Activated CD4-positive, alpha-beta memory T cell treated with anti-CD3 and anti-CD28 coated beads for 36 hours (primary cell): ENCODE measurements at regions not wholly inside any gene's neighbourhood (a gene's known extent, or its start where the extent isn't known, plus 50 kb on each side); places are given as distances from the start of the nearest gene placed in this dataset.

Source experiments
- CTCF ChIA-PET: fragments of 350-600 bp; sonication (Branson Sonifier 250); formaldehyde crosslinking; loops from one replicate; lab custom pipeline; 2021; ENCODE audit warnings: antibody characterized with exemption, inconsistent platforms; lab: Charles Lee
- POLR2A ChIA-PET: fragments of 350-600 bp; sonication (Branson Sonifier 250); formaldehyde crosslinking; loops from one replicate; lab custom pipeline; 2021; ENCODE audit warnings: antibody characterized with exemption; lab: Charles Lee
- DNase-seq: peaks from one replicate; pipeline ENCODE4 v3.0.0-alpha.2; 2020
- H3K27ac Mint-ChIP-seq: one replicate; pipeline ENCODE4 v1.8.0; 2021; ENCODE audit warnings: mixed read lengths
- H3K27me3 Mint-ChIP-seq: one replicate; pipeline ENCODE4 v1.8.0; 2021; ENCODE audit warnings: mixed read lengths
- H3K36me3 Mint-ChIP-seq: one replicate; pipeline ENCODE4 v1.8.0; 2021; ENCODE audit warnings: mixed read lengths
- H3K4me1 Mint-ChIP-seq: one replicate; pipeline ENCODE4 v1.8.0; 2021; ENCODE audit warnings: low read depth, mixed read lengths
- H3K4me3 Mint-ChIP-seq: one replicate; pipeline ENCODE4 v1.8.0; 2021; ENCODE audit warnings: mild to moderate bottlenecking, mixed read lengths
- H3K9me3 Mint-ChIP-seq: one replicate; pipeline ENCODE4 v1.8.0; 2021; ENCODE audit warnings: mixed read lengths
- intact Hi-C: fragments of 100-400 bp; cut with micrococcal nuclease; formaldehyde crosslinking; loops from one replicate; pipeline ENCODE4 v1.15.1; 2023

DNA sequence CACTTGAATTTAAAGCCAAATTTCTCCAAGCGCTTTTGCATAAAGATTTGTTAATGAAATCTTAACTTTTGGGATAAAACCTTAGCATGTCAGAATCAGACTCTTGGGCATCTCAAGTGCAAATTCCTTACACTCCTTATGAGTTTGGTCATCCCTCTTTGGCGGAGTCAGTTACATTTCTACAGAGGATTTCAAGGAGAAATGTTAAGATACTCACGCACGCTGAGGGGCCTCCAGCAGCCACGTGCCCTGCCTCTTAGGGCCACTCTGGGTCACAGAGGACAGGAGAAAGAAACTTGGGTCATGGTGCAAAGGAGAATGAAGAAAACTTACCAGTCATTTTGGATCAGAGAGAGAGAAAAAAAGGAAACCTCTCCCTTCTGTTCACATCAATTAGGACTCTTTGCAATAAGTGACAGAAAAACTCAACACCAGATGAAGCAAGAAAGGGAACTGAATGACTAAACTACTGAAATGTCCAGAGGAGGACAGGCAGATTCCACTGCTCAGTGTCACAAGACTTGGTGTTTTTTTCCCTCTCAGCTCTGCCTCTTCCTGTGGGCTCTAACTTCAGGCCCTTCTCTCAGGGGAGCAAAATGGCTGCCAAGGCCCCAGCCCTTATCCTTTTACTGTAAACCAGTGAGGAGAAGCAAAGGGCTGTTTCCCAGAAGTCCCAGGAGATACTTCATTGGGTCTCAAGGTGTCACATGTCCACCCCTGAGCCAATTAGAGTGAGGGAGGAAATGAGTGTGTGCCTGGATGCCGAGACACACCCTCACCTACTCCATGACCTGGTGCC is 63.3 kb upstream of the NFIL3 start:
- DNase-seq: no peak
- POLR2A ChIA-PET: no interaction called here
- H3K27ac Mint-ChIP-seq: no peak overlapping the region
- no peaks in the 10 kb centered on the region for H3K9me3 Mint-ChIP-seq
- CTCF ChIA-PET: no interaction called here
- H3K27me3 Mint-ChIP-seq: peaks cover 11% of the 10 kb centered on the region
- intact Hi-C loops: no loop called here
- no peaks in the 10 kb centered on the region for H3K36me3 Mint-ChIP-seq
- no peaks in the 10 kb centered on the region for H3K4me1 Mint-ChIP-seq
- no peak overlapping the region for H3K4me3 Mint-ChIP-seq

DNA sequence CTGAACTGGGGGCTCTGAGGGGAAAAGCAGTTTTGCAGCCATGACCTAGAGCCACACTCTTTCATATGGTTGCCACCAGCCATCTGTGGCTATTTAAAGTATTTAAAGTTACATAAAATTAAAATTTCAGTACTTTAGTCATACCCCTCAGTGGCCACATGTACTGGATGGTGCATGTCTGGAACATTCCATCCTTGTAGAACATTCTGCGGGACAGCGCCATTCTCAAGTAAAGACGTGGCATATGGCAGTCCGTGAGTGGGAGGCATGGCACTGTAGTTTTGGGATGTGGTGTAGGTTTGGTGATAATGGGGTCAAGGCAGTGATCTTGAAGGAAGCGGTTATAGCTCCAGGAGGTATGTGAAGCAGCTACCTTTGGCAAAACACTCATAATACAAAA is 61.4 kb upstream of the NFIL3 start:
- intact Hi-C loops: no loop called here
- ChIA-PET CTCF (no interaction called here), POLR2A (no interaction called here)
- Mint-ChIP-seq H3K36me3 (no peaks in the 10 kb centered on the region), H3K27ac (no peak overlapping the region), H3K4me1 (no peaks in the 10 kb centered on the region), H3K4me3 (no peak overlapping the region), H3K27me3 (peaks cover 15% of the 10 kb centered on the region), H3K9me3 (no peaks in the 10 kb centered on the region)
- DNase-seq: no peak

DNA sequence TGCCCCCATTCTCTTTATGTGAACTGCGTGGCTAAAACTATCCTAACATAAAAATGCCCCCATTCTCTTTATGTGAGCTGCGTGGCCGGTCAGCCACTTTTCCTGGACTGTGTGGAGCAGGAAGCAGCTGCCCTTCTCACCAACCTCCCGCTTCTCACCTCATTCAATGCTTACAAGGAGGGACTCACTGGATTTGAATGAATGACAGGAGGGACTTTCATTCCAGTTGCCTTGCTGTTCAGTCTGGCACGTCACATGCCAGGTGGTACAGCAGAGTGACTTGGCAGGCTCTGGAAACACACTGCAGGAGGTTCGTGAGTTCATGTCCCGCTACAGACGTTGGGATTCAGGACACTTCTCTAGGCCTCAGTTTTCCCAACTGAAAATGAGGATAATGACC is 60.2 kb upstream of the NFIL3 start:
- Mint-ChIP-seq H3K4me3 (no peak overlapping the region), H3K36me3 (no peaks in the 10 kb centered on the region), H3K27me3 (peaks cover 17% of the 10 kb centered on the region), H3K4me1 (no peaks in the 10 kb centered on the region), H3K9me3 (no peaks in the 10 kb centered on the region), H3K27ac (no peak overlapping the region)
- intact Hi-C loops: no loop called here
- ChIA-PET POLR2A (no interaction called here), CTCF (no interaction called here)
- no peak for DNase-seq

DNA sequence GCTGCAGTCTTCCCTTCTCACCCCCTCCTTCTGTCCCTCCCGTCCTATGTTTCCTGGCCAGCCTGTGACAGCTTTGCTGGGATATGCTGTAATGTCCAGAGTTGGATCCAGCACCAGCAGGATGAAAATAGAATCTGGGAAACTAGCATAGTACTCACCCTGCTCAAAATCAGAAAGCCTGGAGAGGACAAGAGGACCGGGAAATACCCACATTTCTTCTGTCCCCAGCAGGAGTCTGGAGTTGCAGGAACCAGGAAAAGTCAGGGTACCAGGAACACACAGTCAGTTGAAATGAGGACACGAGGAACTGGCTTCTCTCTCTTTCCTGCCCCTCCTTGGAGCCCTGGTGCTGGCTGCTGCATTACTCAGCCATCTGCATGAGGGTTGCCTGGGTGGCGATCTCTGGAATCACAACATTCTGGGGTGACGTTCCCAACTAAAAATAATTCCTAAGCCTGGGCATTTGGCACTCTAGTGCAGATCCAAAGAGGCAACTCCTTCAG is 59.6 kb upstream of the NFIL3 start:
- intact Hi-C loops: no loop called here
- H3K4me1 Mint-ChIP-seq: no peaks in the 10 kb centered on the region
- no peaks in the 10 kb centered on the region for H3K36me3 Mint-ChIP-seq
- H3K9me3 Mint-ChIP-seq: no peaks in the 10 kb centered on the region
- no peak for DNase-seq
- H3K4me3 Mint-ChIP-seq: no peak overlapping the region
- POLR2A ChIA-PET: no interaction called here
- H3K27ac Mint-ChIP-seq: no peak overlapping the region
- CTCF ChIA-PET: no interaction called here
- H3K27me3 Mint-ChIP-seq: peaks cover 22% of the 10 kb centered on the region

DNA sequence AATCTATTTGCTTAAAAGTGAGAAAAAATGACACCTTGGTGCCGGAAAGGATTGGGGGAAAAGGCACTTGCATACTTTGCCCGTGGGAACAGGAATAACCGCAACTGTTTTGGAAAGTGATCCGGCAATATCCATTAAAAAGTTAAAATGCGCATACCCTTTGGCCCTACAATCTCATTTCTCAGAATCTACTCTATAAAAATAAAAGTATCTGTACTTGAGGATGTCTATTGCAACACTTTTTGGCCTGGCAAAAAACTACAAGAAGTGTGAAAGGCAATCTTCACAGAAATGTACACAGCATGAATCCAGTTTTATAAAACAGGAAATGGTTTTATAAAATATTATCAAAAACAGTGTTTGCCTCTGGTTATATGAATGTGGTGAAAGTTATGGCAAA is 58.3 kb upstream of the NFIL3 start:
- Mint-ChIP-seq H3K9me3 (no peaks in the 10 kb centered on the region), H3K27ac (no peak overlapping the region), H3K36me3 (no peaks in the 10 kb centered on the region), H3K4me3 (no peak overlapping the region), H3K4me1 (no peaks in the 10 kb centered on the region), H3K27me3 (peaks cover 28% of the 10 kb centered on the region)
- ChIA-PET CTCF (no interaction called here), POLR2A (no interaction called here)
- intact Hi-C loops: no loop called here
- DNase-seq: no peak

DNA sequence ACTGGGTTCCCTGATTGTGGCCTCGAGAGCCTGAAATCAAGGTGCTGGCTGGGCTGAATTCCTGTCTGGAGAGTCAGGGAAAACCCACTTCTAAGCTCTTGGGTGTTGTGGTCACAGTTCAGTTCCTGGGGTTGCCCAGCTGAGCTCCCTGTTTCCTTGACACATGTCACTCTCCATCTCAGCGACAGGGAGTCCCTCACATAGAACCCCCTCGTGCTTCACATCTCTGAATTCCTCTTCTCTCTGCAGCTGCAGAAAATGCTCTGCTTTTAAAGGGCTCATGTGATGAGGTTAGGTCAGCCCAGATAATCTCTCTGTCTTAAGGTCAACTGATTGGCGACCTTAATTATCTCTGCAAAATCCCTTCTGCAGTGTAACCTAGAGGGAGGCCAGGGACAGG is 53.5 kb upstream of the NFIL3 start:
- ChIA-PET CTCF (interaction anchor here (0.6 kb wide), 2 partner anchors 11 to 17 kb away, joined by 3 read pairs; no protein-coding TSS in a partner anchor), POLR2A (no interaction called here)
- intact Hi-C loops: no loop called here
- DNase-seq: no peak
- Mint-ChIP-seq H3K9me3 (peaks cover 2% of the 10 kb centered on the region), H3K4me1 (no peaks in the 10 kb centered on the region), H3K4me3 (no peak overlapping the region), H3K36me3 (no peaks in the 10 kb centered on the region), H3K27me3 (peaks cover 40% of the 10 kb centered on the region), H3K27ac (no peak overlapping the region)

DNA sequence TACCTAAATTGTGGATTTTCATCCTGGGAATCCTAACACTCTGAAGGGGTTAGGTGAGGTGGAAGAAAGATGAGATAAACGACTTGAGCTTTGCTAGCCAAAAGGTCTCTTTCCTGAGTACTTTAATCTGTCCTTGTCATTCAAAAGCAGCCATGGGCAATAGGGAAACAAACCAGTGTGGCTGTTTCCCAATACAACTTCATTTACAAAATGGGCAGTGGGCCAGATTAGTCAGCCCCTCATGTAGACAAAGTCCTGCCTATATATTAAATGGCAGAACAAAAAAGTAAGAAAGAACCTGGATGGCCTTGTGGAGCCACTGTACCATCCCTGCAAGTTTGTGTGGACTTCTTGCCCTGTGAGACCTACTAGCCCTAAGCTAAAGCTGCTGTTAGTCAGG is 51.0 kb upstream of the NFIL3 start:
- no peak overlapping the region for H3K4me3 Mint-ChIP-seq
- no peak for DNase-seq
- POLR2A ChIA-PET: no interaction called here
- peaks cover 2% of the 10 kb centered on the region for H3K9me3 Mint-ChIP-seq
- H3K36me3 Mint-ChIP-seq: no peaks in the 10 kb centered on the region
- CTCF ChIA-PET: no interaction called here
- H3K27me3 Mint-ChIP-seq: peaks cover 44% of the 10 kb centered on the region
- intact Hi-C loops: no loop called here
- no peaks in the 10 kb centered on the region for H3K4me1 Mint-ChIP-seq
- no peak overlapping the region for H3K27ac Mint-ChIP-seq
